ENCODE measurements at regions not wholly inside any gene's neighbourhood (a gene's known extent, or its start where the extent isn't known, plus 50 kb on each side); places are given as distances from the start of the nearest gene placed in this dataset.

DNA sequence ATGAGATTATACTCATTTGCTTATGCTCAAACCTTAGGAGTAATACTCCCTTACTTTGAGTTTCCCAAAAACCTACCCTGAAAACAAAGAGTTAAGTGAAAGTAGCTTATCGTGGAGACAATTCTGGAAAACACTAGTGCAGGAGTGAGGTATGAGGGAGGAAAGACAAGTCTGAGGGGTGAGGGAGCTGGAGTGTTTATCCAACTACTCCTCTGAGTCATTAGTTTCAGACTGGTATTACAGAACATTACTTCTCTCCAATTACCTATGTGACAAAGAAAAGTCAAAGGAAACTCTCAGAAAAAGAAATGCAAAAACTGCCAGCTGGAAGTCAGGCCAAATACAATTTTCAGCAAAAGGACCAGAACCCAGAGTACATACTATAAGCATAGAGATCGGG, 171.1 kb upstream of the SPTLC3 start:
- TF ChIP-seq, protein P1, sequence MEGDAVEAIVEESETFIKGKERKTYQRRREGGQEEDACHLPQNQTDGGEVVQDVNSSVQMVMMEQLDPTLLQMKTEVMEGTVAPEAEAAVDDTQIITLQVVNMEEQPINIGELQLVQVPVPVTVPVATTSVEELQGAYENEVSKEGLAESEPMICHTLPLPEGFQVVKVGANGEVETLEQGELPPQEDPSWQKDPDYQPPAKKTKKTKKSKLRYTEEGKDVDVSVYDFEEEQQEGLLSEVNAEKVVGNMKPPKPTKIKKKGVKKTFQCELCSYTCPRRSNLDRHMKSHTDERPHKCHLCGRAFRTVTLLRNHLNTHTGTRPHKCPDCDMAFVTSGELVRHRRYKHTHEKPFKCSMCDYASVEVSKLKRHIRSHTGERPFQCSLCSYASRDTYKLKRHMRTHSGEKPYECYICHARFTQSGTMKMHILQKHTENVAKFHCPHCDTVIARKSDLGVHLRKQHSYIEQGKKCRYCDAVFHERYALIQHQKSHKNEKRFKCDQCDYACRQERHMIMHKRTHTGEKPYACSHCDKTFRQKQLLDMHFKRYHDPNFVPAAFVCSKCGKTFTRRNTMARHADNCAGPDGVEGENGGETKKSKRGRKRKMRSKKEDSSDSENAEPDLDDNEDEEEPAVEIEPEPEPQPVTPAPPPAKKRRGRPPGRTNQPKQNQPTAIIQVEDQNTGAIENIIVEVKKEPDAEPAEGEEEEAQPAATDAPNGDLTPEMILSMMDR (conservative IDR thresholded peaks at IDR 0.05), result no peak
- Histone ChIP-seq H3K4me2 (ENCODE audit: insufficient read depth, insufficient read length, low read length) (no peak overlapping the region), H3K9me3 (ENCODE audit: control insufficient read depth, low read depth, low read length) (no peaks in the 10 kb centered on the region), H3K79me2 (ENCODE audit: insufficient read depth, low read length) (no peaks in the 10 kb centered on the region), H3K27me3 (ENCODE audit: insufficient read depth, low read length) (no peaks in the 10 kb centered on the region), H2BK15ac (ENCODE audit: low read depth, low read length) (no peak overlapping the region), H2BK120ac (ENCODE audit: low read depth, low read length, poor library complexity, severe bottlenecking) (no peak overlapping the region), H3K79me1 (ENCODE audit: insufficient read depth, low read depth, low read length, poor library complexity, severe bottlenecking) (no peaks in the 10 kb centered on the region), H3K56ac (ENCODE audit: insufficient read length, low read depth, low read length) (no peak overlapping the region), H3K23me2 (ENCODE audit: insufficient read length, low read depth, low read length, poor library complexity, severe bottlenecking) (no peaks in the 10 kb centered on the region), H4K91ac (ENCODE audit: insufficient read length, low read depth, low read length) (no peak overlapping the region), H2AK5ac (ENCODE audit: insufficient read length, low read length) (no peak overlapping the region), H3K27ac (ENCODE audit: insufficient read length, low read depth, low read length) (no peak overlapping the region), H4K8ac (replicated peaks; ENCODE audit: insufficient read length, low read depth, low read length) (no peak overlapping the region), H3K18ac (ENCODE audit: insufficient read length, low read depth, low read length) (no peak overlapping the region), H3K23ac (ENCODE audit: insufficient read length, low read depth, low read length) (no peak overlapping the region), H2BK5ac (ENCODE audit: insufficient read length, low read length) (no peak overlapping the region), H3K4ac (ENCODE audit: low read depth, low read length) (no peak overlapping the region), H2BK12ac (ENCODE audit: insufficient read length, low read depth, low read length) (no peak overlapping the region), H3K14ac (ENCODE audit: insufficient read depth, low read length) (no peak overlapping the region), H4K20me1 (ENCODE audit: control insufficient read depth, insufficient read depth, insufficient read length) (no peaks in the 10 kb centered on the region), H2BK20ac (ENCODE audit: low read depth, low read length, poor library complexity, severe bottlenecking) (no peak overlapping the region), H3K9ac (ENCODE audit: extremely low read depth, insufficient read length, low read length) (no peak overlapping the region), H3T11ph (ENCODE audit: low read length) (no peak overlapping the region), H4K5ac (ENCODE audit: insufficient read length, low read depth, low read length) (no peak overlapping the region), H2AFZ (ENCODE audit: low read length) (no peak overlapping the region), H3K4me1 (ENCODE audit: insufficient read depth, low read length) (peaks cover 3% of the 10 kb centered on the region; the same call in 1 of the 2 replicates)
- no peak overlapping the region for H3K4me3 Mint-ChIP-seq
- WGBS (ENCODE audit: extremely low coverage, insufficient read length, low lambda C conversion rate), result no CpG with 5 or more reads among the region's 2 CpGs
- no peaks in the 10 kb centered on the region for H3K9me3 Mint-ChIP-seq
- peaks cover 9 to 17% of the 10 kb centered on the region in 2 experiments for H3K4me1 Mint-ChIP-seq
- H3K27me3 Mint-ChIP-seq (ENCODE audit: low read depth), result no peaks in the 10 kb centered on the region
- H3K36me3 Mint-ChIP-seq (ENCODE audit: insufficient read depth in 1 of 3, low read depth in 3 of 3), result no peaks in the 10 kb centered on the region
- DNase-seq, result no peak
- no peak overlapping the region for H3K27ac Mint-ChIP-seq
